SK-N-MC (cell line): ENCODE measurements at regions not wholly inside any gene's neighbourhood (a gene's known extent, or its start where the extent isn't known, plus 50 kb on each side); places are given as distances from the start of the nearest gene placed in this dataset.

Experiments used
- EZH2 ChIP-seq: fragments of 200-600 bp; sonication (generic); IDR thresholded peaks from one replicate; pipeline ENCODE4 v1.6.1; 2017; ENCODE audit warnings: antibody characterized with exemption
- POLR2AphosphoS5 ChIP-seq: IDR thresholded peaks from 2 replicates; pipeline ENCODE4 v1.6.1; 2012; ENCODE audit warnings: mild to moderate bottlenecking, low read depth, low read length, borderline replicate concordance

- TF ChIP-seq EZH2 (no peak), POLR2AphosphoS5 (no peak)
Observed at GRCh38 chr20:40080041-40080652, 608.9 kb downstream of the MAFB start.
